KG1 (cell line): ENCODE measurements at regions not wholly inside any gene's neighbourhood (a gene's known extent, or its start where the extent isn't known, plus 50 kb on each side); places are given as distances from the start of the nearest gene placed in this dataset.
A peak's percentile ranks its signal among the peaks of the same experiment; 100 is the strongest.

Source experiments
- DNase-seq: peaks from one replicate; lab custom pipeline; 2025; lab: John Stamatoyannopoulos, UW

DNA sequence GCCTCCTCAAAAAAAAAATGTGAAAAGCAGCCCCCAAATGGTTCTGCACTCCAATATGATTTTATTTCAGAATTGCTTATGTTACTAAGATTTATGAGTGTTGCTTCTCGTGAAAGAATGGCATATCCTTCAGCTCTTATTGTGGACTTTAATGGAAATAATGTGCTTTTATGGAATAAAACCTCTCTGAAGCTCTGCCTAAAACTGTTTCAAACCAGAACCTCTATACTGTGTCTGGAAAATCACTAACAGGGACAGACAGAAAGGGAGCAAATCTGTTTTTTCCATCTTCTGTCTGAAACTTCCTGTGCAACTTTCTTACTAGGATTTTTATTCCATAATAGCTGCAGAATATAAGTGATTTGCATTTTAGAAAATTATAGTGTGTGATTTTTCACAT lies 493.1 kb downstream of the ANKRD50 start:
- no peak for DNase-seq

DNA sequence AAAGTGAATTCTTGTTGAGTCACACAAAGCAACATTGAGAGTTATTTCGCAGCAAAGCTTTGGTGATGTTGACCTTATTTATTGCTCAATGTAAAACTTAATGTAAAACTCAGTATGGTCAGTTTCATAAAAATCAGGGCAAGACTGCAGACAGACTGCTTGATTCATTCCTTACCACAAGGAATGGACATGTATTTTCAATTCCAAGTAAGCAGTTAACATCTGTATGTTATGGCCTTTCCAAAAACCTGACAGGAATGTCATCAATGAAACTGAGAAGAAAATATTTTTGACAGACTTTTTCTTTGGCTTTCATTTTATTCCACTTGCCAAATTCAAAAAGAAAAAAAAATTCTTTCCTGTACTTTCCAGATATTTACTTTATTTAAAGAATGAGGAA lies 488.3 kb downstream of the ANKRD50 start:
- DNase-seq: no peak

DNA sequence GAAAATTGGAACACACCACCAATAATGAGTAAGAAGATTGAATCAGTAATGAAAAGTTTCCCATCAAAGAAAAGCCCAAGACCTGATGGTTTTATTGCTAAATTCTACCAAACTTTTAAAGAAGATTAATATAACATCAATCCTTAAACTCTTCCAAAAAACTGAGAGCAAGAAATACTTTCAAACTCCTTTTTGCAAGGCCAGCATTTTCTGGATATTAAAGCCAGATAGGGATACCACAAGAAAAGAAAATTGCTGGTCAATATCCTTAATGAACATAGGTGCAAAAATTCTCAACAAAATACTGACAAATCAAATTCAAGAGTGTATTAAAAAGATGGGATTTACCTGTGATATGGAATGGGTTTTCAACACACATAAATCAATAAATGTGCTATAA lies 484.6 kb downstream of the ANKRD50 start:
- no peak for DNase-seq

DNA sequence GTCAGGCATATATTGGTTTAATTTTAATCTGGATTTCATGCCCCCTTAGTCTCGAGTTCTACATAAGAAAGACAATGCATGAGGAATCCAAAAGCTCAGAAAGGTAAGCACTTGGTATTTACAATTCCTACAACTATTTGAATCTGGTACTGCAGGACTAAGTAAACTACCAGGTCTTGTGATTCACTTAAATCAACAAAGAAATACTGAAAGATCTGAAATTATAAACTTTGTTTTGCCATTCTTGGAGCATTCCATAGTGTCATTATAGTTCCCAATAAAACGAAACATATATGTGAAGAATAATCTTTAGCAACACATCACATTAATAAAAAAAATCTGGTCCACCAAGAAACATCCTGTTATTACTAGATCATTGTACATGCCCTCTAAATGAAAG lies 482.3 kb downstream of the ANKRD50 start:
- DNase-seq: no peak

DNA sequence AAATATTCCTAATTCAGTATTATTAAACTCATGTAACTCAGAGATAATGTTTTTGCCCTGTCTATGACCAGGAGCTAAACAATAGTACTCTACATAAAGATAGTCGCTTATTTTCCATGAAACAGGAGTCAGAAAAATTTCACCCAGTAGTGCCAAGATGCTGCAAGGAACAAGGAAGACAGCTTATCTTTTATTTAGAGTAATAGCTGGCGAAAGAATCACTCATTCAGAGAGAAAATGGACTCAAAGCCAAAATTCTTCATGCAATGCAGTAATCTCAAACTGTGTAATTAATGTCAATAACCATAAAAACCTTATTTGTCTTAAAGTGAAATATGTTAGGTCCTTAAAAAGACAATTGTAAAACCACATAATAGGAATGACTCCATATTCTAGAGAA lies 477.8 kb downstream of the ANKRD50 start:
- DNase-seq: no peak

DNA sequence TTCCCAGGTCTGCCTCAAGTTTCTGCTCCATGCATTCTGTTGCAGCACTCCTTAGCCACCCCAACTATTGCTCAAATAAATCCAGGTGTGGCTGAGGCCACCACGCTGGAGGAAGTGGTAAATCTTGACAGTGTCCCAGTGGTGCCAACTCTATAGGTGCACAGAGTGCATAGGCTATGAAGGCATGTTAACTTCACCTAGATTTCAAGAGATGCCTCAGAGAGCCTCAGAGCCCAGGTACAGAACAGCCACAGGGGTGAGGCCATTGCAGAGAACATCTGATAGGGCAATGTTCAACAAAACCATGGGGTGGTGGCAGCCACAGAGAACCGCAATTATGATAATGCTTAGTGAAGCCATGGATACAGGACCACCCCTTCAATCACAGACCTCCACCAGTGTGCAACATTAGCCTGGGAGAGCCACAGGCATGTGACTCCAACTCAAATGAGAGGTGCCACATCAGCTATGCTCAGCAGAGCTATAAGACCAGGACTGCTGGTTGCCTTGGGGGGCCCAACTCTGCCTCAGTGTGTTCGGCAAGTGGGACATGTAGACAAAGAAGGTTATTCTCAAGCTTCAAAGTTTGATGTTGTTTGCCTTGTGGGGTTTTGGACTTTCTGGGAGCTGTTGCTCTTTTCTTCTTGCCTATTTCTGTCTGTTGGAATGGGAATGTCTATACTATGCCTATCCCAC lies 468.7 kb downstream of the ANKRD50 start:
- DNase-seq: no peak

DNA sequence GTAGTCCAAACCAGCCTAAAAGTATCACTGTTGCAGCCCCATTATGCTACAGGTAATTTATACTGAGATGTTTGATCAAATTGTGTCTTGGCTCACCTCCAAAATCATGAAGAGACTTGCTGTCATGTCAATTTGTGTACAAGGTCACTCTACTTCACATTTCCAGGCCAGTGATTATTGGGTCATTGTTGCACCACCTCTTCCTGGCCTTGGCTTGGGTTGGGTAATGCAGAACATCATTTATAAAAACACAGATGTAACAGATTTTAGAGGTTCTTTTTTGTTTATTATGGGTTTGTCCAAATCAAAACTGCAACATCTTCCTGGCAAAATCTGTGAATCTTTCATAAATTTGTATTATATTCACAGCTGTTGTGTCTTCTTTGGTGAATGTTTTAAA lies 459.5 kb downstream of the ANKRD50 start:
- DNase-seq: no peak

DNA sequence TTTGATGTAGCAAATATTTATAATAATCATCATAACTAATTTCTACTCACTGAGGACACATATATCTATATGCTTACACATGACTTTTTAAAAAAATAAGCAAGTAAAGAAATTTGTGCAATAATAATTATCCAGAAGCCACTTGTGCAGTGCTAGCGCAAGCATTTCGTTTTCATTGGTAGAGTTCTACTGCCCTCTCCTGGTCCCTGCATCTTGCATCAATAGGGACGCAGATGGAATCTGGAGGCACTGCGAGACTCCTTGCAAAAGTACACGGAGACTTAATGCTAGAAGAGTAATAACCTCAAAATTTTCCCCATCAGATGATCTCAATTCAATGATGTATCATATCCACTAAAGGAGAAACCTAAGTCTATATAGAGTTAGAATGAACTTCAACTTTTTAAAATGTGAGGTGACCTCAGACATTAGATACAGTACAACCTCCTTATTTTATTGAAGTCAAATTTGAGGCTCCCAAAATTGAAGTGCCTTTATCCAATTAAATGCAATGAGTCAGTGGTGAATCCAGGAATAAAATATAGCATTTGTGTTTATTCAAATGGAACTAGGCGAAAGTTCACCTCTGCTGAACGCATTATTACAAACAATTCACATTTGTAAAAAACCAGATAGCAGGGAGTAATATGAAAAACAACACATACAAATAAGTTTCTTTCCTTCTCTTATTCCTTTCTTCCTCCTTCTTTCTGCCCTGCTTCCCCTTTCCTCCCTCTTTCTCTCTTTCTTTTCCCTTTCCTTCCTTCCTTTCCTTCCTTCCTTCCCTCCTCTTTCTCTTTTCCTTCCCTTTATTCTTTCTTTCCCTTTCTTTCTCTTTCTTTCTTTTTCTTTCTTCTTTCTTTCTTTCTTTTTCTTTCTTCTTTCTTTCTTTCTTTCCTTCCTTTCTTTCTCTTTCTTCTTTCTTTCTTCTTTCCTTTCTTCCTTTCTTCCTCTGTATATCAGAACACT lies 450.0 kb downstream of the ANKRD50 start:
- DNase-seq: peak; percentile 20

DNA sequence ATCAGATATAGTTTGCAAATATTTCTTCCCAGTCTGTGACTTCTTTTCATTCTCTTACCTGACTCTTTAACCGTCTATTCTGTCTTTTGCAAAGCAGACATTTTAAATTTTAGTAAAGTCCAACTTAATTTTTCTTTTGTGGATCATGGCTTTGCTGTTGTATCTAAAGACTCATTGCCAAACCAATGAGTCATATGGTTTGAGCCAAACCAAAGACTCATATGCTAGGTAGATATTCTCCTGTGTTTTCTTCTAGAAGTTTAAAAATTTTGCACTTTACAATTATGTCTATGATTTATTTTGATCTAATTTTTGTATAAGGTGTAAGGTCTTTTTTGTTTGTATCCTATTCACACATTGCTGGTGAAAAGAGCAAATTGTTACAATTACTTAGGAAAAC lies 446.8 kb downstream of the ANKRD50 start:
- DNase-seq: no peak

DNA sequence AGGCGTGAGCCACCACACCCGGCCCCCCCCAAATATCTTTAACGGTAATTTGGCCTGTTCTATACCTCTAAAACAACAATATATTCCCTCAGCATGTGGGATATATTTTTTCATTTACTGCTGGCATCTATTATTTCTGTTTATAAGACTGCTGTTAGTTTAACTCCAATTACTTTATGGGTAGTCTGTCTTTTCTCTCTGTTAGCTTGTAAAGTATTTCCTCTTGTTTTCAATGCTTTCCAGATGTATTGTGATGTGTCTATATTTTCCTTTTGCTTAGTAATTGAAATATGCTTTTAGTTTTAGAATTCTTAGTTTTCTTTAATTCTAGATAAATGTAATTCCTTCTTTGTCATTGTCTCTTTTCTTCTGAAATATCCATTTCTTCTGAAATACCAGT lies 445.8 kb downstream of the ANKRD50 start:
- DNase-seq: no peak

DNA sequence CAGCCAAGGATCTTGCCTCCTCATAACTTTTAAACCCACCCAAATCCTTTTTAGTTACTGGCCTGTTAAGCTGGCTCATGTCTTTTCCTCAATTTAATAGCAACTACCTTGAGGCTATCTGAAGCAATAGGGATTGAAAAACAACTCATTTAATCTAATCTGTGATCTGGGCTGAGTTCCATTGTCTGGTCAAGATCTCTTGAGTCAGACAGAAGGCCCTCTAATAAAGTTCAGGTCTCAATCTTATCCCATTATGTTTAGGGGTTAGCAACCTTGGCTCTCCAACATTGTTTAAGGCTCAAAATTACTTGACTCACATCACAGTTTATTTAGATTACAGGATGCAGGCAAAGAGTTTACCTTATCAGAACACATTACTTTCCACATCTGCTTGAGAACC lies 436.1 kb downstream of the ANKRD50 start:
- DNase-seq: no peak

DNA sequence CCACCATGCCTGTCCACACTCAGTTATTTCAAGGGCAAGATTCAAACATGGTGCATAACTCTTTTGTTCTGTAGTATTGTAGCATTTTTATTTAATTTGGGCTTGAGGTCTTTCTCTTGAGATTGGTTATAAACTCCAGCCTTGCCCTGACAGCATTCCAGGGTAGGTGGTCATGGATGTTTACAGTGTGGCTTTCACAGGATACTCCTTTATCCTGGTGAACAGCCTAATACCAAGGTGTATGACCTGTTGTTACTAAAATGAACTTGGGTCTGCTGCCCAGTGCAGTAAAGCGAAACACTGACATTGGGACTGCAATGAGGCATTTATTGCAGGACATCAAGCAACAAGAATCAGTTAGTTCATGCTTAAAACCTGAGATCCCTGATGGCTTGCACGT lies 434.8 kb downstream of the ANKRD50 start:
- DNase-seq: no peak

DNA sequence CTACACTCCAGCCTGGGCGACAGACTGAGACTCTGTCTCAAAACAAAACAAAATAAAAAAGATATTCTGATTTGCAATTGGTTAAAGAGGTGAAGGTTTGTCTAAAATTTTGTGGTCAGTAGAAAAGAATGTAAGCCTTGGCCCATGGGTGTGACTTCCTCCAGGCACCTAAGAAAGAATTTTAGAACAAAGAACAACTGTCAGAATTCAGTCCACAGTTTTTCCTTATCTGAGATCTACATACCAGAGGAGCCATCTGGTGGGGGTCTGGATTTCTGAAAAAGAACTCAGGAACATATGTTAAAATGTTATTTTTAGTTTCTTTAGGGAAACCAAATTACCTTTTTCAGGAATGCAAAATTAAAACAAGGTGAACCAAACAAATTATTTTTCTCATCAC lies 434.1 kb downstream of the ANKRD50 start:
- no peak for DNase-seq

DNA sequence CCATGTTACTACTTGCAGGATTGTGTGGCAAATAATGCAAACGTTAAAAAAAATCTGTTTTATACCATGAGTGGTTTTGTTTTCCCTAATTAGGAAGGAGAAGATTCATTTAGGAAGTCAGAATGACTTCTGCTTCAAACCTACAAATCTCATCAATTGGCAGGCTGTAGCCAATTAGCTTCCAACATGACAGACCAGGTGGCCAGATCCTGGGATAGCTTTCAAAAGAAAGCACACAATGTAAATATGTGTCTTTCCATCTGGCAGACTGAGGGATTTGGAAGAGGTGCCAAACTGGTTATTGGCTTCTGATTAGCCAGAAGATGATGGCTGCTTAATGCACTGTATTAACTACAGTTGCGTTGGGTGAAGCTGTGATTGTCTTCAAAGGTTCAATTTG lies 432.8 kb downstream of the ANKRD50 start:
- DNase-seq: no peak

DNA sequence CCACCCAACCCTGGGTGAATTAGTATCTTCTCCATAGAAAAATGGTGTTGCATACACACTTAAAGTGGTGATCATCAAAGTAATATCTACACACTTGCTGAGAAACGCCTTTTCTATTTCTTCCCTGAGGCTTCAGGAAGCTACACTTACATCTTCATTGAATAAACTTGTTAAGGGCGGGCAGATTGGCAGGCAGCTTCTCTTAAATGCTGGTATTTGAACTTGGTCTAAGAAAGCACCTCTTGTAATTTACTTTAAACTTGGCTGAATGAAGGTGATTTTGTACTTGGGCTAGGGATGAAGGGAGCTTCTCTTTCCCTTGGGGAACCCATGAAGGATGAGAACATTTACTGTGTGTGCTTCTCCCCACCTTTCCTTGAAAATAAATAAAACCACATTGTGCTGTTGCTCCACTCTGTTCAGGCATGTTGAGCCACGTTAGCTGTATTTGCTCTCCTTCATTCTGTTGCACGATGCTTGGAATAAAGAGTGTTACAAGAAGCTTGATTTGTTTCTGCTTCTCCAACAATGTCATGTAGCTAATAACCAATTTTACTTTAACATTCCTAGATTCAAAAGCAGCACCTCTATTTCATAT lies 430.1 kb downstream of the ANKRD50 start:
- no peak for DNase-seq

DNA sequence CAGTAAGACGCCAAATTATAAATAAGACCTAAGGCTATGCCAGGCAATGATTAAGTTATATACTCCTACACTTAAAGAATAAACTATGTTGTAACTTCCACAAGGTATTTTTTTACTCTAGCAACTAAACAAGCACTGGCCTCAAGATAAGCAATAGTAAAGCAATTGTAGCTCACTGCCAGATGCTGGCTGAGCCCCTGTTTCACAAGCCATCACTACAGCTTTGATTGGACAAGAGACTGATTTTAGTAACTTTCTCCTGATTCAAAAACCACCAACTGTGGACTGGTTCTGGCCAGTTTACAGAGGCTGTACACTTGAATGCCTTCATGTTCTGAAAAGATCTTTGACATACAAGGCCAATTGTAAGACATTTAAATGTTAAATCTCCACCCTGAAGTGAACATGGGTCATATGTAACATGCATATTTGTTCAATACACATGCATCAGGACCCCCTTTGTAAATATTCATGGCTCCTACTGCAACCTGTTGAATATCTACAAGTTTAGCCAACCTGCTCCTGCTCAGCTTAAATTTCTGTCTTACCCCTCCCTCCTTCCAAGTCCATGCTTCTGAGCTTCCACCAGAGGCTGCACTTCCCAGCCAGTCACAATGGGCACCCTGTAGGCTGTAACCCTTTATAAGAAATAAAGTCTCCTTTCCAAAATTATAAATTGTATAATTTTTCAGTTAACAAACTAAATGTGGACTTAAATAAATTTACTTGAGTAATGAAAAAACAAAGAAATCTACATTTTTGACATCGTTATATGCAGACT lies 423.6 kb downstream of the ANKRD50 start:
- DNase-seq: no peak

DNA sequence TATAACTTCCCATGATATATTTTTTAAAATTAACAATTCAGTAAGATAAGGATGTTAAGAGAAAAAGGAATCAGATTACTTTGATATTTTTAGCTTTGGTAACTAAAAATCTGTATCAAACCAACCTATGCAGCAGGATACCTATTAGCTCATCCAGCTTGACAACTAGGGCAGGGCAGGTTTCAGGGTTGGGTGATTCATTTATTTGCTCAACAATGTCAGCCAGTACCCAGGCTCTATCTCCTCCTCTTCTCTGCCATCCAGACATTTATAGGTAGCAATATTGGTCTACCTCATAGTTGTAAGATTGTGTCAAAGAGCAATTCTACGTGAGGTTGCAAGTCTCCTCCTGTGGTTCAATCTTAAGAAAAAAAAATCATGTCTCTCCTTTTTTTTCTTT lies 421.9 kb downstream of the ANKRD50 start:
- DNase-seq: no peak

DNA sequence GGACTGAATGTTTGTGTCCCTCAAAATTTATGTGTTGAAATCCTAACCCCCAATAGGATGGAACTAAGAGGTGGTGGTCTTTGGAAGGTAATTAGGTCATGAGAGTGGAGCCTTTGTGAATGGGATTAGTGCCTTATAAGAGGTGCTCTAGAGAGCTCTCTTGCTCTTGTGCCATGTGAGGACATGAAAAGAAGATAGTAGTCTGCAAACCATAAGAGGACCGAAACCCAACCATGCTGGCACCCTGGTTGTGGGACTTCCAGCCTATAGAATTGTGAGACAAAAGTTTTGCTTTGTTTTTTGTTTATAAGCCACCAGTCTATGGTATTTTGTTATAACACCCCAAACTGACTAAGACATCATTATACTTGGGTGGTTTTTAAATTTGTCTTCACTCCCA lies 417.1 kb downstream of the ANKRD50 start:
- no peak for DNase-seq

DNA sequence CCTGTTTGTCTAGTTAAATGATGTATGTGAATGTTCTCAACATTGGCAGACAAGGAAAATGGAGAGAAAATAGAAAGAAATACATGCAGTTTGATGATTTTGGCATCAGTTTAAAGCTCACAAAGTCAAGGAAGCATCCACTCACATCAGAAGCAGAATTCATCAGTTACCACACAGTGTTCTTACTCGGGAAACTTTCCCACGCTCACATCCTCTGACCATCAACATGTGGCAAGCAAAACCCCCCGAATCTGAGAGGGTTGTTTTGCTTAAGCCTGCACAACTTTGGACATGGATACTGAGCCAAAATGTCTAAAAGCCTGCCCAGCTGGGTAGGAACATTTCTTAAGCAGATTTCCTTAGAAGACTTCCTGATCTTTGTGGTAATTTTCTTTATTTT lies 407.6 kb downstream of the ANKRD50 start:
- DNase-seq: no peak

DNA sequence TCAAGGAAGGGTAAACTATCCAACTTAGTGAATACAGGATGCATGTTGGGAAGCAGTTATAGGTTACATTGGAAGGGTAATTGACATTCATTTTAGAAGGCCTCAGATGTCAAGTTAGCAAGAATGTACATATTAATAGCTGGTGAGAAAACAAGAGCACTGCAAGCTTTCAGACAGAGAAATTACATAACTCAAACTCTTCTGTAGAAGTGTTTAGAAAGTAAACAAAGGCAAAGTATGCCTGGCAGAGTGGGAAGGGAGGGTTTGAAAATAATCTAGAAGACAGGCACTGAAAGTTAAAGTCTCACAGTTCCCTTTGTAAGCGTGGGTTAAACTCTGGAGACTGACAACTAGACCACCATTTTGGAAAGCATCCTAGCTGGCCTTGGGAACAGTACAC lies 406.2 kb downstream of the ANKRD50 start:
- no peak for DNase-seq

DNA sequence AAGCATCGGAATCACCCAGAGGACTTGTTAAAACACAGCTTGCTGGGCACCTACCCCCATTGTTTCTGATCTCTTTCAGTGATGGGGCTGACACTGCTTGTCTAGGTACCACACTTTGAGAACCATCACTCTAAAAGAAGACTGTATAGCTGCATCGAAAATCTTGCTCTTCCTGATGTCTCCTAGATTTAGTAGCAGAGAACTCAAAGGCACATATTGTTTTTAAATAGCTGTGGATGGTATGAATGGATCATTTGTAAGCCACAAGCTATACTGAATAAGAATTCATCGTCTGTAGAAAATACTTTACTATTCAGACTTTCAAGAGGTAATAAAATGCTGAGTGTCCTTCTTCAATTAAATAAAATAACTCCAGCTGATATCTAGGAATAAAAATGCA lies 405.4 kb downstream of the ANKRD50 start:
- DNase-seq: no peak

DNA sequence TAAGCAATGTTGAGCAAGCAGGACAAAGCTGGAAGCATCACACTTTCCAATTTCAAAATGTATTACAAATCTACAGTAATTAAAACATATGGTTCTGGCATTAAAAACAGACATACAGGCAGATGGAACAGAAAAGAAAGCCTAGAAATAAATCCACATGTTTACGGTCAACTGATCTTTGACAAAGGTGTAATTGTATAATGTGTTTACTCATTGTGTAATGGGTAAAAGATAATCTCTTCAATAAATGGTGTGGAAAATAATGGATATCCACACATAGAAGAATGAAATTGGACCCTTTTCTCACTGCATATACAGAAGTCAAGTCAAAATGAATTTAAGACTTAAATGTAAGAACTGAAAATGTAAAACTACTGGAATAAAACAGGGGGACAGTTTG lies 394.2 kb downstream of the ANKRD50 start:
- no peak for DNase-seq
